ENCODE measurements at regions not wholly inside any gene's neighbourhood (a gene's known extent, or its start where the extent isn't known, plus 50 kb on each side); places are given as distances from the start of the nearest gene placed in this dataset.

GRCh38 chr5:71886406-71886805 is 167.3 kb downstream of the CARTPT start:
- no peak for DNase-seq
- peaks cover 3% of the 10 kb centered on the region for H3K9me3 Mint-ChIP-seq (ENCODE audit: unreplicated experiment)
- H3K4me1 Mint-ChIP-seq (ENCODE audit: low read depth, unreplicated experiment): peaks cover 18% of the 10 kb centered on the region
- H3K27ac Mint-ChIP-seq (ENCODE audit: unreplicated experiment): no peak overlapping the region
- no peak for TF ChIP-seq CTCF (IDR thresholded peaks at IDR 0.05; ENCODE audit: partially characterized antibody, unreplicated experiment)
- H3K4me3 Mint-ChIP-seq (ENCODE audit: unreplicated experiment): no peak overlapping the region
- peaks cover 2% of the 10 kb centered on the region for H3K27me3 Mint-ChIP-seq (ENCODE audit: unreplicated experiment)
- H3K36me3 Mint-ChIP-seq (ENCODE audit: unreplicated experiment): peaks cover 10% of the 10 kb centered on the region

GRCh38 chr5:71887680-71888079 is 168.6 kb downstream of the CARTPT start:
- no peak overlapping the region for H3K27ac Mint-ChIP-seq (ENCODE audit: unreplicated experiment)
- peaks cover 10% of the 10 kb centered on the region for H3K36me3 Mint-ChIP-seq (ENCODE audit: unreplicated experiment)
- TF ChIP-seq CTCF (IDR thresholded peaks at IDR 0.05; ENCODE audit: partially characterized antibody, unreplicated experiment): no peak
- H3K4me3 Mint-ChIP-seq (ENCODE audit: unreplicated experiment): no peak overlapping the region
- H3K27me3 Mint-ChIP-seq (ENCODE audit: unreplicated experiment): peaks cover 2% of the 10 kb centered on the region
- H3K4me1 Mint-ChIP-seq (ENCODE audit: low read depth, unreplicated experiment): peaks cover 22% of the 10 kb centered on the region
- peaks cover 3% of the 10 kb centered on the region for H3K9me3 Mint-ChIP-seq (ENCODE audit: unreplicated experiment)
- DNase-seq: no peak

GRCh38 chr5:71891406-71891805 is 172.3 kb downstream of the CARTPT start:
- peaks cover 17% of the 10 kb centered on the region for H3K4me1 Mint-ChIP-seq (ENCODE audit: low read depth, unreplicated experiment)
- H3K27ac Mint-ChIP-seq (ENCODE audit: unreplicated experiment): no peak overlapping the region
- no peak for DNase-seq
- no peak overlapping the region for H3K4me3 Mint-ChIP-seq (ENCODE audit: unreplicated experiment)
- H3K27me3 Mint-ChIP-seq (ENCODE audit: unreplicated experiment): peaks cover 5% of the 10 kb centered on the region
- no peaks in the 10 kb centered on the region for H3K9me3 Mint-ChIP-seq (ENCODE audit: unreplicated experiment)
- no peak for TF ChIP-seq CTCF (IDR thresholded peaks at IDR 0.05; ENCODE audit: partially characterized antibody, unreplicated experiment)
- peaks cover 10% of the 10 kb centered on the region for H3K36me3 Mint-ChIP-seq (ENCODE audit: unreplicated experiment)

GRCh38 chr5:71891856-71892255 is 172.8 kb downstream of the CARTPT start:
- DNase-seq: no peak
- no peak for TF ChIP-seq CTCF (IDR thresholded peaks at IDR 0.05; ENCODE audit: partially characterized antibody, unreplicated experiment)

GRCh38 chr5:71892641-71893365 is 173.7 kb downstream of the CARTPT start:
- Mint-ChIP-seq H3K4me1 (ENCODE audit: low read depth, unreplicated experiment) (peaks cover 17% of the 10 kb centered on the region), H3K27me3 (ENCODE audit: unreplicated experiment) (peaks cover 5% of the 10 kb centered on the region), H3K4me3 (ENCODE audit: unreplicated experiment) (no peak overlapping the region), H3K9me3 (ENCODE audit: unreplicated experiment) (no peaks in the 10 kb centered on the region), H3K36me3 (ENCODE audit: unreplicated experiment) (peaks cover 10% of the 10 kb centered on the region), H3K27ac (ENCODE audit: unreplicated experiment) (no peak overlapping the region)
- no peak for TF ChIP-seq CTCF (IDR thresholded peaks at IDR 0.05; ENCODE audit: partially characterized antibody, unreplicated experiment)
- peak; percentile 64 for DNase-seq

More at GRCh38 chr5:71891856-71892255, 172.8 kb downstream of the CARTPT start:
- Mint-ChIP-seq H3K9me3 (ENCODE audit: unreplicated experiment) (no peaks in the 10 kb centered on the region), H3K36me3 (ENCODE audit: unreplicated experiment) (peaks cover 10% of the 10 kb centered on the region), H3K4me1 (ENCODE audit: low read depth, unreplicated experiment) (peaks cover 17% of the 10 kb centered on the region), H3K4me3 (ENCODE audit: unreplicated experiment) (no peak overlapping the region), H3K27ac (ENCODE audit: unreplicated experiment) (no peak overlapping the region), H3K27me3 (ENCODE audit: unreplicated experiment) (peaks cover 5% of the 10 kb centered on the region)

Measured in glutamatergic neuron (in vitro differentiated cells).